ENCODE measurements at regions not wholly inside any gene's neighbourhood (a gene's known extent, or its start where the extent isn't known, plus 50 kb on each side); places are given as distances from the start of the nearest gene placed in this dataset.

DNA sequence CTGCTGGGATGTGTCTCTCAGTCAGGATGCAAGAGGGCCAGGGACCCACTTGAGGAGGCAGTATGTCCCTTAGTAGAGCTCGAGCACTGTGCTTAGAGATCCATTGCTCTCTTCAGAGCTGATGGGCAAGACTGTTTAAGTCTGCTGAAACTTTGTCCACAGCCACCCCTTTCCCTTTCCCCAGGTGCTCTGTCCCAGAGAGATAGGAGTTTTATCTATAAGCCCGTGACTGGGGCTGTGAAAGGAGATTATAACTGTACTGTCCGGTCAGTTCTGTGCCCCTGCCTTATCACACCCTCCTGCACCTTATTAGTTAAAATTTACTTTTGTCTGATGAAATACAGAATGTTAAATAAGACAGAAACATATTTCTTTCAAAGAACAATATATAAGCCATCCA, 378.4 kb downstream of the PABPC4L start:
- no peaks in the 10 kb centered on the region for H4K20me1 ChIP-seq (ENCODE audit: insufficient read depth, low read length)
- peaks cover 0 to 3% (median 2%) of the 10 kb centered on the region in 7 donors for H3K9me3 Mint-ChIP-seq

DNA sequence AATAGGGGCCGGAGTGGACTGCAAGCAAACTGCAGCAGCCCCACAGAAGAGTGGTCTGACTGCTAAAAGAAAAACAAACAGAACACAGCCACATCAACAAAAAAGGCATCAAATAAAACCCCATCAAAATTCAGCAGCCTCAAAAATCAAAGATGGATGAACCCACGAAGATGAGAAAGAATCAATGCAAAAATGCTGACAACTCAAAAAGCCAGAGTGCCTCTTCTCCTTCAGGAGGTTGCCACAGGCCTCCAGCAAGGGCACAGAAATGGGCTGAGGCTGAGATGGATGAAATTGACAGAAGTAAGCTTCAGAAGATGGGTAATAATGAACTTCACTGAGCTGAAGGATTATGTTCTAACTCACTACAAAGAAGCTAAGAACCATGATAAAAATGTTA, 388.6 kb downstream of the PABPC4L start:
- Histone ChIP-seq H3K27me3 (ENCODE audit: control insufficient read depth in 2 of 2, insufficient read depth in 2 of 2, low read length in 2 of 2) (no peaks in the 10 kb centered on the region), H3K4me3 (replicated peaks in 1 of 3; ENCODE audit: low read depth in 2 of 3, low read length in 3 of 3) (no peak overlapping the region), H3K79me2 (ENCODE audit: insufficient read depth, low read length) (no peaks in the 10 kb centered on the region), H3K9me3 (replicated peaks in 1 of 2; ENCODE audit: control insufficient read depth in 1 of 2, insufficient read depth in 1 of 2, low read length in 2 of 2) (peaks cover 0 to 14% of the 10 kb centered on the region in 2 donors), H3K4me2 (replicated peaks; ENCODE audit: extremely low read depth, low read length, poor library complexity, severe bottlenecking) (no peak overlapping the region), H3K36me3 (replicated peaks in 1 of 2; ENCODE audit: control insufficient read depth in 1 of 2, insufficient read depth in 2 of 2, low read length in 2 of 2) (no peaks in the 10 kb centered on the region), H3K27ac (ENCODE audit: low read depth in 1 of 2, low read length in 2 of 2) (no peak overlapping the region), H3K9ac (ENCODE audit: insufficient read depth, low read length, poor library complexity, severe bottlenecking) (no peak overlapping the region), H4K20me1 (ENCODE audit: insufficient read depth, low read length) (no peaks in the 10 kb centered on the region), H3K4me1 (ENCODE audit: control insufficient read depth in 1 of 2, insufficient read depth in 2 of 2, low read length in 2 of 2) (no peaks in the 10 kb centered on the region), H2AFZ (ENCODE audit: insufficient read depth, low read depth, low read length, poor library complexity, severe bottlenecking) (no peak overlapping the region)
- intact Hi-C loops (cut with micrococcal nuclease), result no loop called here
- H3K36me3 Mint-ChIP-seq, result no peaks in the 10 kb centered on the region
- TF ChIP-seq, protein P1, sequence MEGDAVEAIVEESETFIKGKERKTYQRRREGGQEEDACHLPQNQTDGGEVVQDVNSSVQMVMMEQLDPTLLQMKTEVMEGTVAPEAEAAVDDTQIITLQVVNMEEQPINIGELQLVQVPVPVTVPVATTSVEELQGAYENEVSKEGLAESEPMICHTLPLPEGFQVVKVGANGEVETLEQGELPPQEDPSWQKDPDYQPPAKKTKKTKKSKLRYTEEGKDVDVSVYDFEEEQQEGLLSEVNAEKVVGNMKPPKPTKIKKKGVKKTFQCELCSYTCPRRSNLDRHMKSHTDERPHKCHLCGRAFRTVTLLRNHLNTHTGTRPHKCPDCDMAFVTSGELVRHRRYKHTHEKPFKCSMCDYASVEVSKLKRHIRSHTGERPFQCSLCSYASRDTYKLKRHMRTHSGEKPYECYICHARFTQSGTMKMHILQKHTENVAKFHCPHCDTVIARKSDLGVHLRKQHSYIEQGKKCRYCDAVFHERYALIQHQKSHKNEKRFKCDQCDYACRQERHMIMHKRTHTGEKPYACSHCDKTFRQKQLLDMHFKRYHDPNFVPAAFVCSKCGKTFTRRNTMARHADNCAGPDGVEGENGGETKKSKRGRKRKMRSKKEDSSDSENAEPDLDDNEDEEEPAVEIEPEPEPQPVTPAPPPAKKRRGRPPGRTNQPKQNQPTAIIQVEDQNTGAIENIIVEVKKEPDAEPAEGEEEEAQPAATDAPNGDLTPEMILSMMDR (IDR thresholded peaks at IDR 0.05), result no peak
- H3K27ac Mint-ChIP-seq, result no peak overlapping the region
- no peak overlapping the region for H3K4me3 Mint-ChIP-seq
- no peak for DNase-seq
- WGBS (ENCODE audit: insufficient coverage), result no CpG with 5 or more reads among the region's 2 CpGs
- H3K27me3 Mint-ChIP-seq (ENCODE audit: low read depth in 3 of 3), result no peaks in the 10 kb centered on the region
- no peaks in the 10 kb centered on the region for H3K4me1 Mint-ChIP-seq
- peaks cover 0 to 3% (median 1%) of the 10 kb centered on the region in 7 donors for H3K9me3 Mint-ChIP-seq

More for the DNA sequence above, 378.4 kb downstream of the PABPC4L start:
- no peaks in the 10 kb centered on the region for H3K27me3 ChIP-seq (ENCODE audit: control insufficient read depth in 2 of 2, insufficient read depth in 2 of 2, low read length in 2 of 2)
- no peaks in the 10 kb centered on the region for H3K4me1 Mint-ChIP-seq
- no peak overlapping the region for H3K4me3 ChIP-seq (replicated peaks in 1 of 3; ENCODE audit: low read depth in 2 of 3, low read length in 3 of 3)
- intact Hi-C loops (cut with micrococcal nuclease), result no loop called here
- TF ChIP-seq, protein P1 (IDR thresholded peaks at IDR 0.05), result no peak
- H3K79me2 ChIP-seq (ENCODE audit: insufficient read depth, low read length), result no peaks in the 10 kb centered on the region
- H3K4me3 Mint-ChIP-seq, result no peak overlapping the region
- DNase-seq, result no peak
- no peaks in the 10 kb centered on the region for H3K27me3 Mint-ChIP-seq (ENCODE audit: low read depth in 3 of 3)
- no peak overlapping the region for H3K27ac Mint-ChIP-seq
- 86% methylated on average over 1 of the region's 3 CpGs for WGBS (ENCODE audit: insufficient coverage)
- no peak overlapping the region for H2AFZ ChIP-seq (ENCODE audit: insufficient read depth, low read depth, low read length, poor library complexity, severe bottlenecking)
- H3K36me3 Mint-ChIP-seq, result no peaks in the 10 kb centered on the region
- H3K36me3 ChIP-seq (replicated peaks in 1 of 2; ENCODE audit: control insufficient read depth in 1 of 2, insufficient read depth in 2 of 2, low read length in 2 of 2), result no peaks in the 10 kb centered on the region
- H3K27ac ChIP-seq (ENCODE audit: low read depth in 1 of 2, low read length in 2 of 2), result no peak overlapping the region
- H3K4me1 ChIP-seq (ENCODE audit: control insufficient read depth in 1 of 2, insufficient read depth in 2 of 2, low read length in 2 of 2), result no peaks in the 10 kb centered on the region
- no peak overlapping the region for H3K4me2 ChIP-seq (replicated peaks; ENCODE audit: extremely low read depth, low read length, poor library complexity, severe bottlenecking)
- H3K9ac ChIP-seq (ENCODE audit: insufficient read depth, low read length, poor library complexity, severe bottlenecking), result no peak overlapping the region
- peaks cover 0 to 4% of the 10 kb centered on the region in 2 donors for H3K9me3 ChIP-seq (replicated peaks in 1 of 2; ENCODE audit: control insufficient read depth in 1 of 2, insufficient read depth in 1 of 2, low read length in 2 of 2)
